HFF-Myc (cell line): ENCODE measurements at regions not wholly inside any gene's neighbourhood (a gene's known extent, or its start where the extent isn't known, plus 50 kb on each side); places are given as distances from the start of the nearest gene placed in this dataset.

Source experiments
- DNase-seq: peaks from one replicate; pipeline ENCODE4 v3.0.0-alpha.2; 2011; ENCODE audit warnings: low read depth; ENCODE audit errors: extremely low read depth
- H3K4me3 ChIP-seq: replicated peaks from 2 replicates; pipeline ENCODE4 v1.5.1; 2011; ENCODE audit warnings: low read depth, mild to moderate bottlenecking, control low read depth, low read length
- TF ChIP-seq, protein P1 (sequence below): IDR thresholded peaks from 2 replicates; pipeline ENCODE4 v1.5.1; 2012; ENCODE audit warnings: mild to moderate bottlenecking, low read depth, low read length, control low read depth; ENCODE audit errors: missing control alignments

DNA sequence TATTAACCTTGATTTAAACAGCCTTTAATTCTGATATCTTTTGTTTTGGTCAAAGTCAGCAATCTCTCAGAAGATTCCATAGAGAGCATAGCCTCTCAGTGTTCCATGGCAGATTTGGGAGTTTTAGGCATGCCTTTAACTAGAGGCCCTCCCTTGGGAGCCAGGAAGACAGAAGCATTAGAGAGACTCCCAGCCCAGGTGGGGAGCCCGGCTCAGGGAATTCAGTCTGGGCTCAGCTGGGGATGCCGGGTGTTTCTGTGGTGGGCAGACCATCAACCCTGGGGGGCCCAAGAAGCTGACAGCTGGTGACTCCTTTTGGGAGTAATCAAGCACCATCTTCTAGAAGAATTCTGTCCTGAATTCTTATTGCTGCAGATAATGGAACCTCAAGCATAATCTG, 99.7 kb upstream of the CELF4 start:
- no peak for DNase-seq
- no peak overlapping the region for H3K4me3 ChIP-seq
- TF ChIP-seq, protein P1, sequence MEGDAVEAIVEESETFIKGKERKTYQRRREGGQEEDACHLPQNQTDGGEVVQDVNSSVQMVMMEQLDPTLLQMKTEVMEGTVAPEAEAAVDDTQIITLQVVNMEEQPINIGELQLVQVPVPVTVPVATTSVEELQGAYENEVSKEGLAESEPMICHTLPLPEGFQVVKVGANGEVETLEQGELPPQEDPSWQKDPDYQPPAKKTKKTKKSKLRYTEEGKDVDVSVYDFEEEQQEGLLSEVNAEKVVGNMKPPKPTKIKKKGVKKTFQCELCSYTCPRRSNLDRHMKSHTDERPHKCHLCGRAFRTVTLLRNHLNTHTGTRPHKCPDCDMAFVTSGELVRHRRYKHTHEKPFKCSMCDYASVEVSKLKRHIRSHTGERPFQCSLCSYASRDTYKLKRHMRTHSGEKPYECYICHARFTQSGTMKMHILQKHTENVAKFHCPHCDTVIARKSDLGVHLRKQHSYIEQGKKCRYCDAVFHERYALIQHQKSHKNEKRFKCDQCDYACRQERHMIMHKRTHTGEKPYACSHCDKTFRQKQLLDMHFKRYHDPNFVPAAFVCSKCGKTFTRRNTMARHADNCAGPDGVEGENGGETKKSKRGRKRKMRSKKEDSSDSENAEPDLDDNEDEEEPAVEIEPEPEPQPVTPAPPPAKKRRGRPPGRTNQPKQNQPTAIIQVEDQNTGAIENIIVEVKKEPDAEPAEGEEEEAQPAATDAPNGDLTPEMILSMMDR = no peak

DNA sequence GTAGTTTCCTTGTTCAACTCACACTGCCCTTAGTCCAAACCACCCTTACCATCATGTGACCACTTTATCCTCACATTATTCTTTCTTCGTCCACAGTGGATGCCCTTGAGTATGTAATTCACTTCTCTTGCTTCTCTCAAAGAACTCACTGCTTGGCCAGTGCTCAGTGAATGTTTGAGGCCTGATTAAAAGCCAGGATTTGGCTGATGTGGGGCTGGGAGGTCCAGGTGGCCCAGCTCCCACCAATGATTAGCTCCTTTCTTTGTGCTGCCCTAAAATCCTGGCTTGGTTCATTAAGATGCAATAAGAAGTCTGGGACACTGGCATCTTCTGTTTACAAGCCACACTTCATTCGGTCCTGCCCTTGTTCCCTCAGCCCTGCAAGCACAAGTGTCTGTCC, 97.8 kb upstream of the CELF4 start:
- H3K4me3 ChIP-seq = no peak overlapping the region
- TF ChIP-seq, protein P1 = no peak
- DNase-seq = no peak

DNA sequence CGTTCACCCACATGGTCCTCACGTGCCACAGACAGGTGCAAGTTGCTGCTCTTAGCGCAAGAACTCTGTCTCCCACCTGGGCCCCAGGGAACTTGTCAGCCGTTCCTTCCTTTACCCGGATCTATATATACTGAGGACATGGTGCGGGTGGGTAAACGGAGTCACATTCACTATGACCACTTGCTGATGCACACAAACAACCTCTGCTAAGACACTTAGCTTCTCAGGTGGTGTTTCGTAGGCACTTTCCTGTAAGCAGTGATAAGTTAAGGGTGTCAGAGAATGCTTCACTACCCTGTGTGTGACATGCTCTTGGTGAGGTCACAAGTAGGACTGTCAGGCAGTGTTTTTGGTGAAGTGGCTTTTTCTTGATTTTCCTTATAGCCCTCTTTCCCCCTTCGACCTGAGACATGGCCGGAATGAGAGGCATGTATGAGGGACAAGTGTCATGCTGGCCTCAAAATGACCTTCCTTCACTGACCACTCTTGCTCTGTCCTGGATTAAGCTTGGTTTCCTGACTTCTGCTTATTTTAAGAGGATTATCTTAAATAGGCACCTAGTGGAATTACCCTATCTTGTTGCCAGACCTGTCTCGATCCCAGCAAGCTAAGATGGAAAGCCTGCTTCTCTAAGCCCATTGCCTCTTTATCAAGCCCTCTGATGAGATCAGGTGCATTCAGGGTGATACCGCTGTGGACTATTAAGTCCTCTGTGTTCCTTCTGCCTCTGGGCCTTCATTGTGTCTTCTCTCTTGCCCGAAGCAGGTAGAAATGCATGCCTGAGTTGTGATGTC, 97.1 kb upstream of the CELF4 start:
- no peak for DNase-seq
- H3K4me3 ChIP-seq = no peak overlapping the region
- TF ChIP-seq, protein P1 = no peak

DNA sequence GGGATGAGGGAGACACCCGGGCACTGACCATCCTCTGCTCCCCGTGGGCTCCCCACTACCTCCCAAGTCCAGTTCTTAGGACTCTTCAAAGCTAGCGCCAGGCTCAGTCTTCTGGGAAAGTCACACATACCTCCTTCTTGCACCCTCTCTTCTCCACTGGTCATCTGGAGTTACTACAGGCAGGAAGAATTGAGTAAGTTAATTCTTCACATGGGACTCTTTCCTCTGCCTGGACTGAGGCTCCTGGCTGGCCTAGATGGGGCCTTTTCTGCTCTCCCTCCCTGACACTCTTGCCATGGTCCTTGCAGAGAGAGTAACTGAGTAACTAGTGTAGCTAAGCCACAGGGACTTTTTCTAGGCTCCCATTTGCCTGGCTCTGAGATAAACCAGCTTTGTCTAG, 96.5 kb upstream of the CELF4 start:
- TF ChIP-seq, protein P1 = no peak
- DNase-seq = no peak
- H3K4me3 ChIP-seq = no peak overlapping the region

DNA sequence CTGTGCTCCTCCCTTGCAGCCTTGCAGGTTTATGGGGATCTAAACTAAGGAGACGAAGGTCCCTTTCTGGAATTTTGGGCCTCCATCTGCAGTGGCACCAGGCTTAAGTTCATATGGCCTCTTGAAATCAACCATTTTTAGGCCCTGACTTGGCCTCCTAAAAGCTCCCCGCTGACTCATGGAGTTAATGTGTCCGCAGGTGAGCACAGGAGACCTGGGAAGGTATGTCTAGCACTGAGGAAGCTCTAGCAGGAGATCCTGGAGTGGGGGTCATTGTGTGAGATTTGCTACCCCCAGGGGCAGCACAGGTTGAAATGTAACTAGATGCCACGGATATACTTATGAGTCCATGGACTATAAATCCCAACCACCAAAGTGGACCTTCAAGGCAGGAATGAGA, 95.9 kb upstream of the CELF4 start:
- TF ChIP-seq, protein P1 = no peak
- no peak for DNase-seq
- no peak overlapping the region for H3K4me3 ChIP-seq

DNA sequence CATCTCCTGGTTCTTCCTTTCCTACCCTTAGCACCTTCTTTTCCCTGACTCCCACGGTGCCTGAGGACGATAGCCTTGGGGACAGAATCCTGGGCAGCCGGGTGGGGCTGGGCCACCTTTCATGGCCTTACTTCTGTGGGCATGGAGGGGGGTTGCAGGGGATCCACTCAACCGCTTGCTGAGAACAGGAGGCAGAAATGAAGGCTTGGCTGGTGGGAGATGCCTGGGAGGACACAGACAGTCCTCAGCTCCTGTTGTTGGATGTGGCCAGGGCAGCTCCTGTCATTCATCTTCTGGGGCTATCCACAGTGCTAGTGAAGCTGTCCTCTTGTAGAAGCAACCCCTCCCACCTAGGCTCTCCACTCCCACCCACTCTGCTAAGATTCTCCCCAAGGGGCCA, 95.5 kb upstream of the CELF4 start:
- TF ChIP-seq, protein P1 = no peak
- H3K4me3 ChIP-seq = no peak overlapping the region
- no peak for DNase-seq

DNA sequence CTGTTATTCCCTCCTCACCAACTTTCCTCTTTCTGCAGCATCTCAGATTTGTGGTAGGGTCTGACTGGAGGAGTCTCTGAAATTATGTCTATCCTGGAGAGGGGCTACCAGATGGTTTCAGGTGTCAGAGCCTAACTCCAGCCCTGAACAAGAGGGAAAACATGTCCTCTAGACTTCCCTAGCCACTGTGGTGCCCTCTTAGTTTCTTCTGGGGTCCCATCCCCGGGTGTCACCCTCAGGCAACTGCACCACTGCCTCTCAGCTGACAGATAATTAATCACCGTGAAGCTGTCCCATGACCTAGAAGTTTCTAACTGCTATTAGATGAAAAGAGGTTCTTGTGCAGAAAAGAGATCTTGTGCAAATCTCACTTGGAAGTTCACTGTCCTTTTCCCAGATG, 95.1 kb upstream of the CELF4 start:
- no peak for DNase-seq

More for the DNA sequence above, 95.1 kb upstream of the CELF4 start:
- TF ChIP-seq, protein P1 = no peak
- no peak overlapping the region for H3K4me3 ChIP-seq
